Ovary (tissue), 7 donors: ENCODE measurements at regions not wholly inside any gene's neighbourhood (a gene's known extent, or its start where the extent isn't known, plus 50 kb on each side); places are given as distances from the start of the nearest gene placed in this dataset.
A peak's percentile ranks its signal among the peaks of the same experiment; 100 is the strongest.

Experiments
- DNase-seq, 5 donors: peaks; one replicate each; pipeline ENCODE4 v3.0.0-alpha.2; 2019 to 2020
- H3K27ac ChIP-seq, 2 donors: fragments of 200-600 bp; one replicate each; pipeline versions ENCODE4 v1.5.1 to v1.8.0; 2019 to 2022
- H3K27me3 ChIP-seq: fragments of 200-600 bp; one replicate; pipeline ENCODE4 v1.8.0; 2022
- H3K36me3 ChIP-seq: fragments of 200-600 bp; sonication (generic); one replicate; pipeline ENCODE4 v1.5.1; 2019
- H3K4me1 ChIP-seq: one replicate; pipeline ENCODE4 v1.8.1; 2013; ENCODE audit warnings: mild to moderate bottlenecking, moderate library complexity; ENCODE audit not compliant: insufficient read depth
- H3K4me3 ChIP-seq: fragments of 200-600 bp; sonication (generic); one replicate; pipeline ENCODE4 v1.5.1; 2017
- H3K9me3 ChIP-seq, 2 donors: fragments of 200-600 bp in 1 of 2; sonication (generic) in 1 of 2; one replicate each; pipeline versions ENCODE4 v1.5.1 to v1.8.1; 2013 to 2019; ENCODE audit warnings: mild to moderate bottlenecking in 1 of 2, moderate library complexity in 1 of 2
- CTCF ChIP-seq, 3 donors: fragments of 450-650 bp in 2 of 3; fragments of 200-600 bp in 1 of 3; IDR thresholded peaks; one replicate each; pipeline versions ENCODE4 v1.5.1 to v1.8.0; 2016 to 2022; ENCODE audit warnings: antibody characterized with exemption in 3 of 3, mild to moderate bottlenecking in 1 of 3
- EP300 ChIP-seq: sonication (generic); formaldehyde crosslinking; IDR thresholded peaks from one replicate; pipeline ENCODE4 v1.6.1; 2017; ENCODE audit warnings: antibody characterized with exemption
- POLR2A ChIP-seq: fragments of 450-650 bp; IDR thresholded peaks from one replicate; pipeline ENCODE4 v1.6.1; 2017; ENCODE audit warnings: antibody characterized with exemption, mild to moderate bottlenecking, moderate library complexity
- WGBS, 3 donors: extraction: QIAGEN DNeasy Blood & Tissue Kit in 1 of 3; methylation state at CpG; one replicate each; pipeline versions ENCODE4 v1.1.5 to v1.1.7; 2013 to 2017; 5-methylcytosine and 5-hydroxymethylcytosine counted together
- intact Hi-C, 4 donors: fragments of 100-400 bp; cut with DNase I; formaldehyde crosslinking; loops; one replicate each; pipeline versions ENCODE4 v1.11.0 to v1.15.1; 2022 to 2023
- donor health status: DM: no; HTN: no; CAD: no; lungs with moderate emphysema.
- donor health status: DM: no; HTN: no; CAD: no.
- donor health status: Bipolar disorder and iron deficiency.
- donor health status: DM: no; HTN: no; CAD: no.
- donor health status: DM: yes; HTN: yes; CAD: no.

DNA sequence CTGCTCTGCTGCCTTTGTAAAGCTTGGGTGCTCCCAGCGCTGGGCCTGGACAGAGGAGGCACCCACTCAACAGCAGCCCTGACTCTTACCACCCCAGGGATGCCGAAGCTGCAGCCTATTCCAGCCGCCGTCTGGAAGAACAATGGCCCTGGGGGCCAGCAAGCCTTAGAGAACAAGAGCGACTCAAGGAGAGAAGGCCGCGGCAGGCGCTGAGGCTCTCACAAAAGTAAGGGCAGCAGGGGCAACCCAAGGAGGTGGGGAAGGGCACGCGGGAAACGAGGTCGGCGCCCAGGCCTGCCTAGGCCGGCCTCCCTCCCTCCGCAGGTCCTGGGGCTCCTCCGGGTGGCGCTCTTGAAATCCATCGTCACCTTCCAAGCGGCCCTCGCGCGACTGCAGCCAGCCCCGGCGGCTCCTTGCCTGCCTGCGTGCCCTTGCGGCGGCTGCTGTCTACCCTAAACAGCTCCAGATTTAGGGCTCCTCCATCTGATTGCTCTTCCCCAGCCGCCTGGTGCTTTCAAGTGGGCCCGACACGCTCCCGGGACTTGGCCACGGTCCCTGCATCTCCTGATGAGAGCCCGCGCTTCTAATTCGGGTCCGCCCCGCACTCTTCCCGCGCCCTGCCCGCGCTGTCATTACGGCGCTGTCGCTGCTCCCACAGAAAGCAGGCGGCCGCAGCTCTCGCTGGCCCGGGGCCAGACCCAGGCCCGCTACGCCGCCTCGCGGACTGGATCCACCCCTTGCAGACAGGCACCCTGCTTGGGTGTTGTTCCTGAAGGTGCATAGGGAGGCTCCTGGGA, 213.3 kb downstream of the SEMA6A start:
- TF ChIP-seq POLR2A = no peak
- no peak for TF ChIP-seq CTCF (IDR thresholded peaks at IDR 0.05)
- no peak for TF ChIP-seq EP300
- no peaks in the 10 kb centered on the region for H3K4me1 ChIP-seq
- no peaks in the 10 kb centered on the region for H3K9me3 ChIP-seq
- no peaks in the 10 kb centered on the region for H3K36me3 ChIP-seq
- 18 to 30% (median 21%) methylated on average over 53 of the region's 53 CpGs for WGBS, 3 donors
- H3K27ac ChIP-seq = no peak overlapping the region
- H3K27me3 ChIP-seq = no peaks in the 10 kb centered on the region
- DNase-seq = peak; percentile 23 to 65 (median 50)
- peak overlapping the region; percentile 26 for H3K4me3 ChIP-seq
- intact Hi-C loops = no loop called here

DNA sequence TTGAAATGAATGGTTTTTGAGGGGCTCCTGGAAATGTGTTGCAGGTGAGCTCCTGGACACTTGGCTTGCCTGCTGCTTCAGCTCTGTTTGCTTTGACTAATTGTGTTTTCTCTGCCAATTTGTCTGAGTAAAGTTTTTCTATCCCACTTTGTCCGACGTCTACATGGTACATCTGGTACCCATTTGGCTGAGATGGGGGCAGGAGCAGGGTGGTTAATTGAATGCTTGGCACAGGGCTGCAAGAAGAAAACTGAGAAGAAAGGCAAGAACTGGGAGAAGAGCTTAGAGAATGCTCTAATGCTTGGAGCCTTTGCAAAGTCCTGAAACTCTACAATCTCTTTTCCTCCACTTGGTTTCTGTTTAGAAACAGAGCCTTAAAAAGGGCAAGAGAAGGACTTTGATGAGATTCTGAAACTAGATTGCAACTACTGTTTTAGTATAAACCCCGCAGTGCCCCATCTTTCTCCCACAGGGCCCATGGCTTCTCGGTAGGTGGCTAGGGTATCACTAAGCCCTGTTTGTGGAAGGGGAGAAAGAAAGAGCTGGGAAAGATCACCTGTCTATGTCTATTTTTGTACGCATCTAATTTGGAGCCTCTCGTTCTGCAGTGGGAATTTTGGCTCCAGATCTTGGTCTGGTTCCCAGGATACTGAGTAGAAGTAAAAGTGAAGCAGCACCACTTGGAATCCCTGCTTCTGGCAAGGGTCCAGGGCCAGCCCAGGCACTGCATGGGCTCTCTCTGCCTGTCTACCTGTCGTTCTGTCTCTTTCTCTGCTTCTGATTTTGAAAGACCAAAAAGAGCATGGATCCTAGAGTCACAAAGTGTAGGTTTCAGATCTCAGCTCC, 214.4 kb downstream of the SEMA6A start:
- Histone ChIP-seq H3K4me1 (no peaks in the 10 kb centered on the region), H3K36me3 (no peaks in the 10 kb centered on the region), H3K9me3 (no peaks in the 10 kb centered on the region), H3K4me3 (no peak overlapping the region), H3K27ac (no peak overlapping the region), H3K27me3 (no peaks in the 10 kb centered on the region)
- peak; percentile 29 to 65 (median 46) for DNase-seq
- intact Hi-C loops = no loop called here
- WGBS, 3 donors = 31 to 51% (median 49%) methylated on average over 7 of the region's 7 CpGs
- no peak for TF ChIP-seq CTCF (IDR thresholded peaks at IDR 0.05)

DNA sequence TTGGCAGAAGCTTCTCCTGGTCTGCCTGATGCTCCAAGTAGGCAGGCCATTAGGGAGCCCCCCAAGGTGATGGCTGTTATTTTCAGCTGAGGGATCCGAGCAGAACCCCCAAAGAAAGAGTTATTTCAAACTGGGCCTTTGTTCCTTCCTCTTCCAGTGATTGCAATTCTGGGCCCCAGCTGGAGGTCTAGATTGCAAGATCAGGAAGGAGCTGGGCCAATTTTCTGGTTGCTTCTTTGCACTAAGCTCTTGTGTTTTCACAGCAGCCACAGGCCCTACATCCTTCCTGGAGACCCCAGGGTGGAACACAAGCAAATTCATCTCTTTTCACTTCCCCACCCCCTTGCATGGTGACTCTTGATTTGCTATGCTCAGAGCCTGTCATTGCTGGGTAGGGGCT, 215.0 kb downstream of the SEMA6A start:
- intact Hi-C loops = no loop called here
- Histone ChIP-seq H3K36me3 (no peaks in the 10 kb centered on the region), H3K9me3 (no peaks in the 10 kb centered on the region), H3K27me3 (no peaks in the 10 kb centered on the region), H3K4me3 (no peak overlapping the region), H3K27ac (no peak overlapping the region), H3K4me1 (no peaks in the 10 kb centered on the region)
- DNase-seq = no peak
- TF ChIP-seq POLR2A = no peak
- 89 to 100% (median 100%) methylated on average over 1 of the region's 1 CpG for WGBS, 3 donors

DNA sequence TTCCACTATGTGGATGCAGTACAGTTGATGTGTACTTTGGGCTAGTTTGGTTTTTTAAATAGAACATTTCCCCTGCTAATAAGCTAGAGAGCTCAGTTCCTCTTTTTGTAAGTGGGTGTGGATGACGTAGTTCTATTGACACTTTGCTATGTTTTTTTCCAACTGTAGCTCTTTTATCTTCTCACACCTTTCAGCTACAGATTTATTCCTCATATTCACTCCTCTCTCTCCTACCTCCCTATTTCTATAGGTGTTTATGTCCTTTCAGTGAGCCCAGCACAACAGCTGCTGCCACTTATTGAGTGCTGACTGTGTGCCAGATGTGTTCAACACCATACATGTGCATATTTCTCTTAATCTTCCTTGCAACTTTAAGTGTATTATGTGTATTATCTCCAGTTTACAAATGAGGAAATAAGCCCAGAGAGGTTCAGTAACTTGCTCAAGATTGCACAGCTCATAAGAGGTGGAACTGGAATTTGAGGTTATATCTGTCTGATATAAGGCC, 215.7 kb downstream of the SEMA6A start:
- H3K9me3 ChIP-seq = no peaks in the 10 kb centered on the region
- no peak for DNase-seq
- no peaks in the 10 kb centered on the region for H3K27me3 ChIP-seq
- H3K27ac ChIP-seq = no peak overlapping the region
- WGBS, 3 donors = 90 to 97% (median 95%) methylated on average over 1 of the region's 1 CpG
- no peak overlapping the region for H3K4me3 ChIP-seq
- TF ChIP-seq POLR2A (no peak), EP300 (no peak), CTCF (IDR thresholded peaks at IDR 0.05) (no peak)
- H3K4me1 ChIP-seq = no peaks in the 10 kb centered on the region
- H3K36me3 ChIP-seq = no peaks in the 10 kb centered on the region
- intact Hi-C loops = no loop called here
